Right ventricle myocardium superior (tissue), 1 donor: ENCODE measurements at regions not wholly inside any gene's neighbourhood (a gene's known extent, or its start where the extent isn't known, plus 50 kb on each side); places are given as distances from the start of the nearest gene placed in this dataset.
A peak's percentile ranks its signal among the peaks of the same experiment; 100 is the strongest.

Source experiments
- ATAC-seq: fragments of 200-7000 bp; cut with Tn5 transposase; one replicate; pipeline ENCODE4 v1.9.1; 2020; ENCODE audit warnings: mild to moderate bottlenecking; ENCODE audit not compliant: poor library complexity
- DNase-seq: peaks from one replicate; pipeline ENCODE4 v3.0.0-alpha.2; 2020
- intact Hi-C: fragments of 100-400 bp; cut with DNase I; formaldehyde crosslinking; loops from one replicate; pipeline ENCODE4 v1.11.2; 2022
- donor health status: DM: no; HTN: yes; CAD: no; lungs with severe emphysema.

GRCh38 chr10:113247050-113247449 is 297.0 kb downstream of the TCF7L2 start:
- no peak for ATAC-seq

GRCh38 chr10:113252650-113253618 is 299.9 kb upstream of the HABP2 start:
- intact Hi-C loops = no loop called here
- DNase-seq (no peak), ATAC-seq (no peak)

More at GRCh38 chr10:113247050-113247449, 297.0 kb downstream of the TCF7L2 start:
- intact Hi-C loops = no loop called here
- DNase-seq = no peak

DNA sequence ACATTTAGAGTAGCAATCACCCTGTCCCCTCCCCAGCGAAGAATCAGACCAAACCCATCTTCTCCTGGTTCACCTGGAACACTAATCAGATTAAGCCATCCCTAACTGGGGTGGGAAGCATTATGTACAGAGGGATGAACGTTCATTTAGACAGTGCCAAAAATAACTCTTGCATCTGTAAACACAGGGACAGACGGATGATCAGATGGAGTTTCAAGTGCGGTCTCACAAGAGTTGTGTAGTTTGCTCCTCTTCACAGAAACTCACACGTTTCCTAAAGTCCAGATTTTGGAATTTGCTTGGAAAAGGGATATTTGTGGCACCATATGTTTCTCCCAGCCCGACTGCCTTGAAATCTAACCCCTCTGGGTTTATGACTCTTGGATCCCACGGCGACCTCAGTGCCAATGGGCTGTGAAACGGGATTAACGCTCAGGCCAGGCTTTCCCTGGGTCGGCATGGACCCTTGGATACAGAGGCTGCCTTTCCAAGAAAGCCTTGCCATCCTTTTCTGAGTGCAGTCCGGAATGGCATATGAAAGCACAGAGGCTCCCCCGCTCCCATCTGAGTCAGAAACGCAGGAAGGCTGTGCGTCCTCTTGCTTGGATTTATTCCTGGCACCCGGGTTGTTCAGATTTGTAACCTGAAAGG is 293.2 kb upstream of the HABP2 start:
- ATAC-seq = no peak
- DNase-seq = no peak
- intact Hi-C loops = no loop called here

- no peak for ATAC-seq
- intact Hi-C loops = no loop called here
- no peak for DNase-seq
Measured at GRCh38 chr10:113261161-113261560, 291.7 kb upstream of the HABP2 start.

DNA sequence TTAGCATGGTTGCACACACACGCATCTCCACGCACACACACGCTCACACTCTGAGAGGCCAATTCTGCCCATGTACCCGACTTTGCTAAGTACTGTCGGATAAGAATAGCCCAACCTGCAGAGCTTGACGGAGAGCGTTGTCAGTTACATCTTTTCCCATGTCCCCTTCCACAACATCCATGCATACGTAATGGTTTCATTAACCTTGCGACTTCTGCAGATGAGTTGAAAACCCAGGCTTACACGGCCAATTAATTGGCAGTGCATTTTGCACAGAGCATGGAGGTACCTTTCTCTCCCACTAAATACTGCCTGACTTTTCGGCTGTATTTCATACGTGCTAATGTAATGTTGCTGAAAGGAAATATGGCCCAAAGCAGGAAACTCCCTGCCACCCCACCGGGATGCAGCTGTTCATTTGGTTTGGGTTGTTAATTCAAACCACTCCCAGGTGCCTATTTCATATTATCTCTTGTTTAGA is 291.2 kb upstream of the HABP2 start:
- intact Hi-C loops = no loop called here
- DNase-seq (no peak), ATAC-seq (no peak)

DNA sequence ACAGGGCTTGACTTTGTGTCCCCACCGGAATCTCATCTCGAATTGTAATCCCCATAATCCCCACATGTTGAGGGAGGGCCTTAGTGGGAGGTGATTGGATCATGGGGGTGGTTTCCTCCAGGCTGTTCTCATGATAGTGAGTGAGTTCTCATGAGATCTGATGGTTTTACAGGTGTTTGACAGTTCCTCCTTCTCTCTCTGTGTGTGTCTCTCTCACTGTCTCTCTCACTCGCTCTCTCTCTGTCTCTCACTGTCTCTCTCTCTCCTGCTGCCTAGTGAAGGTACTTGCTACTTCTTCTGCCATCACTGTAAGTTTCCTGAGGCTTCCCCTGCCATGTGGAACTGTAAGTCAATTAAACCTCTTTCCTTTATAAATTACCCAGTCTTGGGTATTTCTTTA is 289.8 kb upstream of the HABP2 start:
- DNase-seq = no peak
- intact Hi-C loops = no loop called here
- no peak for ATAC-seq

GRCh38 chr10:113264333-113265131 is 288.3 kb upstream of the HABP2 start:
- DNase-seq (no peak), ATAC-seq (no peak)
- intact Hi-C loops = no loop called here

GRCh38 chr10:113266147-113266546 is 286.7 kb upstream of the HABP2 start:
- intact Hi-C loops = no loop called here
- ATAC-seq (no peak), DNase-seq (no peak)

DNA sequence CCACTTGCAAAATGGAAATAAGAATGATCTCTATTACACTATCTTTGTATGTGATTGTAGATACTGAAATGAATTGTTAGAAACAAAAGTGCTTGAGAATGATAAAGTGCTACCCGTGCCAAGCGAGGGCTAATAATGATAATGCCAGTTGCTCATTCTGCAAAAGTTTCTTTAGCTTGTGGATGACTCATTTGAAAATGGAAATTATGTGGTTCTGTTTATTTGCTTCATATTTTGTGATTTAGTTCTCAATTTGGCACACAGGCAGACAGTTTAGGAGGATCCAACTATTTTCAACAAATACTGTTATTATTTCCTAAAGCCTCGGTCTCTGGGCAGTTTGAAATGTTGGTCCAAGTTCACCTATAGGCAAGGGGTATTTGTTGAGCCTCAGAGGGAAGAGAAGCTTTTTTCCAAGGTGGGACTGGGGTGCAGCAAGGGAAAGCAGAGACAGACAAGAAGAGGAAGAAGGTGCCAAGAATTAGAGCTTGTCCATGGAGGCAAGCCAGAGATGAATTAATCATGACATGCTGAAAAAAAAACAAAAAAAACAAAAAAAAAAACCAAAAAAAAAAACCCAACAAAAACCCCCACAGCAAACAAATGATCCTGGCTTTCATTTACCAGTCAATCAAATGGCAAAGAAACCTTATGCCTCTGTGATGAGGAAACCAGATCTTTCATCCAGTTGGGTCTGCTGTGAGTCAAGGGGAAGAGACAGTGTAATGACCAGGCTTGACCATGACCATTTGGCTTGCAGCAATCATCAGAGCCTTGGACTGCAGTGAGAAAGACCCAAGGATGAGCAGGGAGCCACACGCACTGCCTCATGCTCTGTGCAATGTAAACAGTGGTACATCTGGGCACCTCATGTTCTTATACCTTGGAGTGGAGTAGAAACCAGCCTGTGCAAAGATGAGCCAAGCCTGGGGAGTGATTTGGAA is 285.0 kb upstream of the HABP2 start:
- intact Hi-C loops = no loop called here
- DNase-seq (no peak), ATAC-seq (no peak)

DNA sequence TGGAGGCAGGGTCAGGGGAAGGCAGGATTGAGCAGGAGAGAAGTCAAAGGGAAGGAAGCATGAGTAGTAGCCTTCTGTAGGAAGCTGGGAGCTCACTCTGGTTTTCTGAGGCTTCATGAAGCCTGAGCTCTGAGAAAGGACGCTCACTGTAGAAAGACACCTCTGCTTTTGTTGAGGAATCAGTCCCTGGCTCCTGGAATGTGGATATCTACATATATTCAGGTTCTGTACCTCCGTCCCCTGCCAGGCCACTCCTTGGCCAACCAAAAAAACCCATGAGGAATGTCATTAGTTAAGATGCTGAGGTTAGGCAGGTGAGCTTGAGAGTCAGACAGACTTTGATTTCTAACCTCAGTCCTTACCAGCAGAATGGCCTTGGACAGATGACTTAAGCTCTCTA is 283.5 kb upstream of the HABP2 start:
- intact Hi-C loops = no loop called here
- ATAC-seq = no peak
- DNase-seq = no peak

GRCh38 chr10:113272511-113272910 is 280.3 kb upstream of the HABP2 start:
- intact Hi-C loops = no loop called here
- no peak for ATAC-seq
- DNase-seq = peak; percentile 52

DNA sequence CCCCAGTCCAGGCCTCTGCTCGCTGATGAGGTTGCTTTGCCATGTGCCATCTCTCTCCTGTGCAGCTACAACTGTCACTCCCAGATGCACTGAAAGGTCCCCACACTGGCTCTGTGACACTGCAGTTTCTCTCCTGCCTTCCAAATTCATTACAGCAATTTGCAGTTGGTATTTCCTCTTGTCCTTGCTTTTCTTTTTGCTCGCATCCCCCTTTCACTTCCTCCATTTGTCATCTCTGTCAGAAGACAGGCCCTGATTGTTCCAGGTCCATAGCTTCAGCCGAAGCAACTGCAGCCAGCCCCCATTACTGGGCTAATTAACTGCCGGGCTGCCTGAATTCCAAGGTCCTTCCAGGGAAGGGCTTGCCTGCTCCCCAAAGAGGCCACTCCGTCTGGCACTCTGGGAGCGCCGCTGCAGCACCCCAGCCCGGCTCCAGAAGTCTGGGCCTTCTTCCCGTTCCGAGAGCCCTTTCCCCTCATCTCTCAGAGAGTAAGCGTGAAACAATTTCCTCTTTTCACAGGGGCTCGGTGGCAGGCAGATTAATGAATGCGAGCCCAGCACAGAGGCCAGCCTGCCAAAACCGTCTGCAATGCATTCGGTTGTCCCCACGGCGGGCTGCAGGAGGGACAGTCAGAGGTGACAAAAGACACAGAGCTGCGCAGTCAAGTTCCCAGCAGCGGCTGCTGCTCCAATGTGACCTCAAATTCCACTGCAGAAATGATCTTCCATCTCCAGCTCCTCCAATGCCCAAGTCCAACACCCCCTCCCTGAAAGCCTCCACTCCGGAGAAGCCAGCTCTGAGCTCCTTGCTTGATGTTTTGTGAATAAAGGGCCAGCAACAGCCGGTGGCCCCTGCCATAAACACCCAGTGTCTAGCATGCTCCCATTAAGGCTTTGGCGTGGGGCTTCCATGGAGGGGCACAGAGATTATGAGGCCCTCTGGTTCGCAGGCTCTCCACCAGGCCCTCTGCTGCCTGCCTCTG is 279.4 kb upstream of the HABP2 start:
- peak; percentile 70 for ATAC-seq
- DNase-seq = peak; percentile 71
- intact Hi-C loops = no loop called here

DNA sequence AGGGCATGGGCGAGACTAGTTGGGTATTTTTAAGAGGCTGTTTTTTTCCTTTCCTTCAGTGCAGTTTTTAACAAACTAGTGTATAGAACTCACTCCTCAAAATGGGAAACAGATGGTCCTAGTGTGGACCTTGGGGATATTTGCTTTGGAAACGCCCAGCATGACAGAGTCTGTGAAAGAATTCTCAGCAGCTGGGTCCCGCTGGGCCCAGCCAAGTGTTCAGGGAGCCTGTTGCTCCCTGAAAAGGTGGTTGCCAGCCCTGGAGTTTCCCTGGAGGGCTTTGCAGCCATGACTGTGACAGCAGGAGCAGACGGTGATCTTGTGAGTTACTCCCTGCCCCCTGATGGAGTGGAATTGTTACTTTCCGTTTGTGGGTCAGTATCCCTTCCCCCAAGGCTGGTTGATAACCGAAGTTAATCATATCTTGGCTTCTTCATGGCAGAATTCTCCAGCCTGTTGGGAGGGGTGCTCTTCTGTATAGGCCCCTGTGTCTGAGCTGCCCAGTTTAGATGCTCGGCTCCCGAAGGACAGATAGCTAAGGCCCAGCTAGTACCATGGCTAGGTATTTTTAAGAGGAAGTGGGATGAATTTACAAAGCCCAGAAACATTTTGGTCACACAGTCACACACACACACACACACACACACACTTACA is 278.6 kb upstream of the HABP2 start:
- ATAC-seq (peak; percentile 87), DNase-seq (peak; percentile 75)
- intact Hi-C loops = no loop called here

GRCh38 chr10:113278221-113278620 is 274.6 kb upstream of the HABP2 start:
- DNase-seq (no peak), ATAC-seq (no peak)
- intact Hi-C loops = no loop called here

GRCh38 chr10:113278664-113279063 is 274.2 kb upstream of the HABP2 start:
- intact Hi-C loops = no loop called here
- ATAC-seq (no peak), DNase-seq (no peak)

DNA sequence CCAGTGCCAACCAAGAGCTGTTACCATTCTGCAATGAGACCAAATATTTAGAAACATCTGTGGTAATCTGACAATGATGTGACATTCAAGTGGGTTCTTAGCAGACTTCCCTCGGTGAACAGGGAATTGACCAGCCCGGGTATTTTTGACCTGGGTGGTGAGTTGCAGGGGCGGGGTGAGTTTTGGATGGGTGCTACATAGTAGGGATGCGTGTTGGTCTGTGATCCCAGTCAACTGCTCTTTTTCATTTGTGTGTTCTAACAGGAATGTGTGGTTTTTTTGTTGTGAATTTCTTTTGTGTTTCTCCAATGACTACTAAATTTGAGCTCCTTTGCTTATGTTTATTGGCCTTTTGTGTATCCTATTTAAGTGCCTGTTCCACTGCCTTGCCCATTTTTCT is 273.6 kb upstream of the HABP2 start:
- intact Hi-C loops = no loop called here
- ATAC-seq (no peak), DNase-seq (no peak)

DNA sequence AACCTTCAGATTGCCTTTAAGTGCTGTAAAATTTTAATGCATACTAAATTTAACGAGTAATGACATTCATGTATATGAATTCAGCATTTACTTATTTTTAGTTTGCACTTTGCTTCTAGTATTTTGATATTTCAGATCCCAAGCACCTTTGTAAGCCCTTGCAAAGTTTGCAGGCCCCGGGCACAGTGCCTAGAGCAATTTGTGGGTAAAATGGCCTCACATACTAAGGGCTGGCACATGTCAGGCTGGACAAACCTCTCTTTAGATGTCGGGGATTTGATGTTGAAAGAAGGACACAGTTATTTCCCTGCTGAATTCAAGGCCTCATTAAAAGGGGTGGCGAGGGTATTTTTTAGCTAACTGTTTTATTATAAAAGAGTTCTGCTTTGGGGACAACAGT is 270.3 kb upstream of the HABP2 start:
- no peak for DNase-seq
- intact Hi-C loops = no loop called here
- ATAC-seq = no peak
